Aorta (tissue), 5 donors: ENCODE measurements at regions not wholly inside any gene's neighbourhood (a gene's known extent, or its start where the extent isn't known, plus 50 kb on each side); places are given as distances from the start of the nearest gene placed in this dataset.

Source experiments
- ATAC-seq: fragments of 200-7000 bp; cut with Tn5 transposase; one replicate; pipeline ENCODE4 v1.9.1; 2022; ENCODE audit warnings: moderate library complexity; ENCODE audit not compliant: low FRiP score
- DNase-seq, 2 donors: peaks; one replicate each; pipeline ENCODE4 v3.0.0-alpha.2; 2020
- H3K27ac ChIP-seq, 2 donors: one replicate each; pipeline ENCODE4 v1.5.1; 2013; ENCODE audit warnings: low read length in 2 of 2, mild to moderate bottlenecking in 2 of 2, moderate library complexity in 2 of 2, control low read depth in 1 of 2, inconsistent platforms in 1 of 2, low read depth in 1 of 2
- H3K27me3 ChIP-seq, 2 donors: one replicate each; pipeline ENCODE4 v1.6.1; 2013; ENCODE audit warnings: control low read depth in 1 of 2, low read length in 1 of 2, mild to moderate bottlenecking in 1 of 2, moderate library complexity in 1 of 2; ENCODE audit not compliant: insufficient read depth in 2 of 2, control insufficient read depth in 1 of 2
- H3K36me3 ChIP-seq, 2 donors: one replicate each; pipeline ENCODE4 v1.6.1; 2013; ENCODE audit warnings: control low read depth in 1 of 2, low read length in 1 of 2, mild to moderate bottlenecking in 1 of 2; ENCODE audit not compliant: insufficient read depth in 2 of 2, control insufficient read depth in 1 of 2
- H3K4me1 ChIP-seq, 2 donors: one replicate each; pipeline ENCODE4 v1.6.1; 2013; ENCODE audit warnings: low read length in 2 of 2, control low read depth in 1 of 2, mild to moderate bottlenecking in 1 of 2, moderate library complexity in 1 of 2; ENCODE audit not compliant: insufficient read depth in 2 of 2, control insufficient read depth in 1 of 2
- H3K4me3 ChIP-seq, 2 donors: one replicate each; pipeline ENCODE4 v1.5.1; 2013; ENCODE audit warnings: low read length in 2 of 2, control low read depth in 1 of 2, mild to moderate bottlenecking in 1 of 2
- H3K9me3 ChIP-seq: one replicate; pipeline ENCODE4 v1.6.1; 2013; ENCODE audit warnings: mild to moderate bottlenecking, low read length; ENCODE audit not compliant: control insufficient read depth
- WGBS, 2 donors: extraction: QIAGEN DNeasy Blood & Tissue Kit; methylation state at CpG; one replicate each; pipeline ENCODE4 v1.1.7; 2013; 5-methylcytosine and 5-hydroxymethylcytosine counted together
- intact Hi-C, 2 donors: fragments of 100-400 bp; cut with DNase I; formaldehyde crosslinking; loops; one replicate each; pipeline versions ENCODE4 v1.14.2 to v1.15.0; 2022
- donor health status: healthy with polysubstance abuse.
- donor health status: Bipolar disorder and iron deficiency.
- donor health status: DM: no; HTN: no; CAD: no.
- donor health status: DM: no; HTN: no; CAD: no.
- donor health status: DM: yes; HTN: yes; CAD: no.

DNA sequence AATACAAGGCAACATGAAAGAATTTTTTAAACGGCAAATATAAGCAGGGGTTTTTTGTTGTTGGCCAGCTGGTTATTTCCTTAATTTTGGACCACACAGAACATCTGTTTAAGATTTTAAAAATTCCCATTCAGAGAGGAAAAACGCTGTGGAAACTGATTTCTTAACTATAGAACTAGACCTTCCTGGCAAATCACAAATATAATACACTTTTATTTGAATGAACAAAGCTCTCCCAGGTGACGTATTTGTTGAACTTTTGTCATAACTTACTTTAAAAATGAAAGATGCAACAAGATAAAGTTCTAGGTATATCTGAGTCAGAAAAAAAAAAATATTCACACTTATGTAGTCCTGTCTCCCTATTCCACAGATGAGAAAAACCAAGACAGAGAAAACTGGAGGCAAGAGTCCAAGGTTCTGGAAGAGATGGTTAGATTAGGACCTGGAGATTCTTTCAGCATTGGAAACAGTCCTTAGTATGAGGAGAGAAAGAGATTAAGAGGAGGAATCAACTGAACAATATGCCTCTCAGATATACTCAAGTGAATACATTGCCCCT, 269.1 kb downstream of the NEBL start:
- ATAC-seq: no peak
- H3K27ac ChIP-seq: no peak overlapping the region
- no peak for DNase-seq
- WGBS, 2 donors: 72 to 75% methylated on average over 3 of the region's 3 CpGs
- H3K27me3 ChIP-seq: no peaks in the 10 kb centered on the region
- H3K4me1 ChIP-seq: peaks cover 0 to 2% of the 10 kb centered on the region in 2 donors
- intact Hi-C loops: loop anchor here in 1 of 2 donors (10.0 kb wide), 2 partner anchors 117 to 213 kb away; no protein-coding TSS in a partner anchor
- H3K36me3 ChIP-seq: no peaks in the 10 kb centered on the region
- H3K9me3 ChIP-seq: no peaks in the 10 kb centered on the region
- H3K4me3 ChIP-seq: no peak overlapping the region

DNA sequence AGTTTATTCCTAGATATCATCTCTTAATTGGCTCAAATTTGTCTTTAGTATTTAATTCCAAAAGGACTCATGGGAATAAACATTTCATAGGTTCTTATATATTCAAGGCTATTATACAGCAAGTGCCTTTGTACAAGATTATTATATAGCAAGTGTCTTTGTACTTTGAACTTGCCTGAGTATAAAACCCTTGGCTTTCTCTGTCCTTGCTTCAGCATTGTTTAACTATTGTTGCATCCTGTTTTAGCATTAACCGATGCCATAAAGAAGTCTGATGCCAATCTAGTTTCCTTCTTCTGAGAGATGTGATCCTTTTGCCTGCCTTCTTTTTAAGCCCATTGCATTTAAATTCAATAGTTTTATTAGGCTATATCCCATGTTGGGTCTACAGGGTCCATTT, 270.0 kb downstream of the NEBL start:
- 90 to 92% methylated on average over 1 of the region's 1 CpG for WGBS, 2 donors
- intact Hi-C loops: loop anchor here in 1 of 2 donors (10.0 kb wide), 2 partner anchors 118 to 212 kb away; no protein-coding TSS in a partner anchor
- Histone ChIP-seq H3K4me1 (peaks cover 0 to 2% of the 10 kb centered on the region in 2 donors), H3K9me3 (no peaks in the 10 kb centered on the region), H3K27me3 (no peaks in the 10 kb centered on the region), H3K36me3 (no peaks in the 10 kb centered on the region), H3K4me3 (no peak overlapping the region), H3K27ac (no peak overlapping the region)
- no peak for DNase-seq
- no peak for ATAC-seq

GRCh38 chr10:20625868-20626267, 271.2 kb downstream of the NEBL start:
- Histone ChIP-seq H3K27me3 (no peaks in the 10 kb centered on the region), H3K4me1 (peaks cover 0 to 2% of the 10 kb centered on the region in 2 donors), H3K36me3 (no peaks in the 10 kb centered on the region), H3K4me3 (no peak overlapping the region), H3K27ac (no peak overlapping the region), H3K9me3 (no peaks in the 10 kb centered on the region)
- intact Hi-C loops: loop anchor here in 1 of 2 donors (10.0 kb wide), 2 partner anchors 119 to 211 kb away; no protein-coding TSS in a partner anchor
- no peak for ATAC-seq
- 14 to 16% methylated on average over 1 of the region's 1 CpG for WGBS, 2 donors
- no peak for DNase-seq

GRCh38 chr10:20624642-20625041, 272.5 kb downstream of the NEBL start:
- DNase-seq (peak in 1 of 2 donors; percentile 63), ATAC-seq (peak; percentile 82)
- no peaks in the 10 kb centered on the region for H3K36me3 ChIP-seq
- no peaks in the 10 kb centered on the region for H3K9me3 ChIP-seq
- WGBS, 2 donors: 18 to 19% methylated on average over 4 of the region's 4 CpGs
- intact Hi-C loops: loop anchor here in 1 of 2 donors (10.0 kb wide), 2 partner anchors 120 to 210 kb away; no protein-coding TSS in a partner anchor
- peaks cover 0 to 2% of the 10 kb centered on the region in 2 donors for H3K4me1 ChIP-seq
- H3K4me3 ChIP-seq: no peak overlapping the region
- H3K27ac ChIP-seq: no peak overlapping the region
- H3K27me3 ChIP-seq: no peaks in the 10 kb centered on the region

GRCh38 chr10:20623546-20623945, 273.6 kb downstream of the NEBL start:
- DNase-seq (no peak), ATAC-seq (no peak)
- no peaks in the 10 kb centered on the region for H3K27me3 ChIP-seq
- H3K27ac ChIP-seq: peak overlapping the region in 1 of 2 donors; percentile 68
- no peaks in the 10 kb centered on the region for H3K9me3 ChIP-seq
- no peaks in the 10 kb centered on the region for H3K36me3 ChIP-seq
- H3K4me1 ChIP-seq: peaks cover 0 to 2% of the 10 kb centered on the region in 2 donors
- intact Hi-C loops: loop anchor here in 1 of 2 donors (10.0 kb wide), 2 partner anchors 121 to 209 kb away; no protein-coding TSS in a partner anchor
- H3K4me3 ChIP-seq: no peak overlapping the region

GRCh38 chr10:20622531-20623211, 274.4 kb downstream of the NEBL start:
- Histone ChIP-seq H3K36me3 (no peaks in the 10 kb centered on the region), H3K4me1 (peaks cover 0 to 2% of the 10 kb centered on the region in 2 donors), H3K27me3 (no peaks in the 10 kb centered on the region), H3K27ac (peak overlapping the region in 1 of 2 donors; percentile 14), H3K9me3 (no peaks in the 10 kb centered on the region), H3K4me3 (no peak overlapping the region)
- intact Hi-C loops: loop anchor here in 1 of 2 donors (10.0 kb wide), 2 partner anchors 122 to 208 kb away; no protein-coding TSS in a partner anchor
- DNase-seq (no peak), ATAC-seq (no peak)
- 7 to 9% methylated on average over 6 of the region's 6 CpGs for WGBS, 2 donors

- intact Hi-C loops: loop anchor here in 1 of 2 donors (10.0 kb wide), 2 partner anchors 124 to 206 kb away; no protein-coding TSS in a partner anchor
Measured at GRCh38 chr10:20620981-20621380, 276.1 kb downstream of the NEBL start.

GRCh38 chr10:20618011-20618547, 279.0 kb downstream of the NEBL start:
- Histone ChIP-seq H3K4me1 (no peaks in the 10 kb centered on the region), H3K36me3 (no peaks in the 10 kb centered on the region), H3K9me3 (no peaks in the 10 kb centered on the region), H3K4me3 (no peak overlapping the region), H3K27ac (no peak overlapping the region), H3K27me3 (no peaks in the 10 kb centered on the region)
- no peak for DNase-seq
- 72 to 74% methylated on average over 3 of the region's 3 CpGs for WGBS, 2 donors
- intact Hi-C loops: no loop called here
- no peak for ATAC-seq

More at GRCh38 chr10:20620981-20621380, 276.1 kb downstream of the NEBL start:
- no peaks in the 10 kb centered on the region for H3K9me3 ChIP-seq
- ATAC-seq (no peak), DNase-seq (no peak)
- no peaks in the 10 kb centered on the region for H3K27me3 ChIP-seq
- H3K4me3 ChIP-seq: no peak overlapping the region
- WGBS, 2 donors: 82 to 83% methylated on average over 2 of the region's 2 CpGs
- peaks cover 0 to 2% of the 10 kb centered on the region in 2 donors for H3K4me1 ChIP-seq
- no peak overlapping the region for H3K27ac ChIP-seq
- no peaks in the 10 kb centered on the region for H3K36me3 ChIP-seq
